Testis (tissue), 2 donors: ENCODE measurements at regions not wholly inside any gene's neighbourhood (a gene's known extent, or its start where the extent isn't known, plus 50 kb on each side); places are given as distances from the start of the nearest gene placed in this dataset.

Experiments
- POLR2A ChIP-seq: fragments of 450-650 bp; IDR thresholded peaks from one replicate; pipeline ENCODE4 v1.6.1; 2017; ENCODE audit warnings: antibody characterized with exemption, mild to moderate bottlenecking, moderate library complexity
- TF ChIP-seq, protein P1 (sequence below), 3 experiments: fragments of 450-650 bp in 2 of 3; fragments of 200-600 bp in 1 of 3; sonication (generic) in 1 of 3; IDR thresholded peaks; one replicate each; pipeline ENCODE4 v1.5.1; 2016 to 2019; ENCODE audit warnings: antibody characterized with exemption in 3 of 3, mild to moderate bottlenecking in 2 of 3, moderate library complexity in 1 of 3

- TF ChIP-seq, protein P1, sequence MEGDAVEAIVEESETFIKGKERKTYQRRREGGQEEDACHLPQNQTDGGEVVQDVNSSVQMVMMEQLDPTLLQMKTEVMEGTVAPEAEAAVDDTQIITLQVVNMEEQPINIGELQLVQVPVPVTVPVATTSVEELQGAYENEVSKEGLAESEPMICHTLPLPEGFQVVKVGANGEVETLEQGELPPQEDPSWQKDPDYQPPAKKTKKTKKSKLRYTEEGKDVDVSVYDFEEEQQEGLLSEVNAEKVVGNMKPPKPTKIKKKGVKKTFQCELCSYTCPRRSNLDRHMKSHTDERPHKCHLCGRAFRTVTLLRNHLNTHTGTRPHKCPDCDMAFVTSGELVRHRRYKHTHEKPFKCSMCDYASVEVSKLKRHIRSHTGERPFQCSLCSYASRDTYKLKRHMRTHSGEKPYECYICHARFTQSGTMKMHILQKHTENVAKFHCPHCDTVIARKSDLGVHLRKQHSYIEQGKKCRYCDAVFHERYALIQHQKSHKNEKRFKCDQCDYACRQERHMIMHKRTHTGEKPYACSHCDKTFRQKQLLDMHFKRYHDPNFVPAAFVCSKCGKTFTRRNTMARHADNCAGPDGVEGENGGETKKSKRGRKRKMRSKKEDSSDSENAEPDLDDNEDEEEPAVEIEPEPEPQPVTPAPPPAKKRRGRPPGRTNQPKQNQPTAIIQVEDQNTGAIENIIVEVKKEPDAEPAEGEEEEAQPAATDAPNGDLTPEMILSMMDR (IDR thresholded peaks at IDR 0.05): no peak
- no peak for TF ChIP-seq POLR2A
Measured at GRCh38 chr1:234732671-234733390, 122.9 kb upstream of the IRF2BP2 start.
